Loucy (cell line): ENCODE measurements at regions not wholly inside any gene's neighbourhood (a gene's known extent, or its start where the extent isn't known, plus 50 kb on each side); places are given as distances from the start of the nearest gene placed in this dataset.

ENCODE experiments used
- CTCF ChIP-seq: fragments of 200-600 bp; sonication (generic); conservative IDR thresholded peaks from 2 replicates; pipeline ENCODE4 v1.5.1; 2014; ENCODE audit warnings: mild to moderate bottlenecking, antibody characterized with exemption, low read length
- EZH2phosphoT487 ChIP-seq: fragments of 200-600 bp; IDR thresholded peaks from 2 replicates; pipeline ENCODE4 v1.6.1; 2018; ENCODE audit warnings: antibody characterized with exemption, mild to moderate bottlenecking, moderate library complexity, borderline replicate concordance

- TF ChIP-seq CTCF (no peak), EZH2phosphoT487 (no peak)
Measured at GRCh38 chr7:42722716-42723115, 189.2 kb downstream of the C7orf25 start.
